NCI-H2081 treated with DMSO at 0.1 percent for 48 hours (cell line): ENCODE measurements at regions not wholly inside any gene's neighbourhood (a gene's known extent, or its start where the extent isn't known, plus 50 kb on each side); places are given as distances from the start of the nearest gene placed in this dataset.
"Not testable (repeated sequence)": the region's sequence is repeated elsewhere in the genome, so short reads cannot be mapped to it uniquely, and the experiment has no call there.

Experiments used
- DNase-seq: peaks from one replicate; lab custom pipeline; 2025; lab: John Stamatoyannopoulos, UW

GRCh38 chr5:120919017-120919416 is 454.9 kb downstream of the PRR16 start:
- DNase-seq, result no peak

- DNase-seq, result no peak
Measured at GRCh38 chr5:120923026-120923425, 458.9 kb downstream of the PRR16 start.

- DNase-seq, result no peak
Measured at GRCh38 chr5:120926471-120926870, 462.4 kb downstream of the PRR16 start.

GRCh38 chr5:120927950-120928530 is 463.9 kb downstream of the PRR16 start:
- no peak for DNase-seq

- DNase-seq, result no peak
Measured at GRCh38 chr5:120932480-120932879, 468.4 kb downstream of the PRR16 start.

- DNase-seq, result no peak
Measured at GRCh38 chr5:120934031-120934430, 469.9 kb downstream of the PRR16 start.

GRCh38 chr5:120936652-120937051 is 472.6 kb downstream of the PRR16 start:
- no peak for DNase-seq

- DNase-seq, result no peak
Measured at GRCh38 chr5:120938604-120939003, 474.5 kb downstream of the PRR16 start.

- no peak for DNase-seq
Measured at GRCh38 chr5:120942596-120943350, 478.7 kb downstream of the PRR16 start.

GRCh38 chr5:120949596-120949995 is 485.5 kb downstream of the PRR16 start:
- DNase-seq, result not testable (repeated sequence)

GRCh38 chr5:120953445-120953844 is 489.3 kb downstream of the PRR16 start:
- DNase-seq, result not testable (repeated sequence)

GRCh38 chr5:120954255-120954654 is 490.2 kb downstream of the PRR16 start:
- no peak for DNase-seq

GRCh38 chr5:120955795-120956194 is 491.7 kb downstream of the PRR16 start:
- DNase-seq, result no peak

GRCh38 chr5:120958877-120959485 is 494.9 kb downstream of the PRR16 start:
- no peak for DNase-seq

- DNase-seq, result no peak
Measured at GRCh38 chr5:120960510-120960909, 496.4 kb downstream of the PRR16 start.

GRCh38 chr5:120967366-120967765 is 503.3 kb downstream of the PRR16 start:
- DNase-seq, result no peak

- no peak for DNase-seq
Measured at GRCh38 chr5:120974690-120975089, 510.6 kb downstream of the PRR16 start.

- DNase-seq, result no peak
Measured at GRCh38 chr5:120982351-120982750, 518.3 kb downstream of the PRR16 start.

- DNase-seq, result no peak
Measured at GRCh38 chr5:120985526-120985925, 521.4 kb downstream of the PRR16 start.

- DNase-seq, result no peak
Measured at GRCh38 chr5:120988491-120988890, 524.4 kb downstream of the PRR16 start.

- DNase-seq, result no peak
Measured at GRCh38 chr5:120988941-120989340, 524.8 kb downstream of the PRR16 start.

- no peak for DNase-seq
Measured at GRCh38 chr5:120991569-120991968, 527.5 kb downstream of the PRR16 start.

- DNase-seq, result no peak
Measured at GRCh38 chr5:120994112-120994511, 530.0 kb downstream of the PRR16 start.
